RKO (cell line): ENCODE measurements at regions not wholly inside any gene's neighbourhood (a gene's known extent, or its start where the extent isn't known, plus 50 kb on each side); places are given as distances from the start of the nearest gene placed in this dataset.
"Not testable (repeated sequence)": the region's sequence is repeated elsewhere in the genome, so short reads cannot be mapped to it uniquely, and the experiment has no call there.

Source experiments
- DNase-seq: peaks from one replicate; pipeline ENCODE4 v3.0.0-alpha.2; 2016; ENCODE audit warnings: low spot score

GRCh38 chr7:56219017-56219416, 102.8 kb upstream of the NUPR2 start:
- no peak for DNase-seq

DNA sequence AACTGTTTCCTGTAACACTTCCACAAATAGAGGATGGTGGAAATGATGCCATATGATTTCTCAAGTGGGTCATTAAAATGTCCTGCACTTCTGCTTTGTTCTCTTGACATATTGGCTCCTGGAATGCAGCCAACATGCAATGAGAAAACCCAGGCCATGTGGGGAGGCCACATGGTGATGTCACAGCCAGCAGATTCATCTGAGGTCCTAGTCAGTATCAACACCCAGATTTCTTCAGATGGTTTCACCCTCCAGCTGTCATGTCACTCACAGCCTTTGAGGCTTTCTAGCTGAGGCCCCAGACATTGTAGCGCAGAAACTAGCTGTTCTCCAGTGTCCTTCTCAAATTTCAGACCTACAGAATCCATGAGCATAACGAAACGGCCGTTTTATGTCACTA, 102.3 kb upstream of the NUPR2 start:
- DNase-seq = peak; percentile 1

GRCh38 chr7:56213574-56213973, 97.4 kb upstream of the NUPR2 start:
- no peak for DNase-seq

GRCh38 chr7:56206420-56206819, 90.2 kb upstream of the NUPR2 start:
- no peak for DNase-seq

DNA sequence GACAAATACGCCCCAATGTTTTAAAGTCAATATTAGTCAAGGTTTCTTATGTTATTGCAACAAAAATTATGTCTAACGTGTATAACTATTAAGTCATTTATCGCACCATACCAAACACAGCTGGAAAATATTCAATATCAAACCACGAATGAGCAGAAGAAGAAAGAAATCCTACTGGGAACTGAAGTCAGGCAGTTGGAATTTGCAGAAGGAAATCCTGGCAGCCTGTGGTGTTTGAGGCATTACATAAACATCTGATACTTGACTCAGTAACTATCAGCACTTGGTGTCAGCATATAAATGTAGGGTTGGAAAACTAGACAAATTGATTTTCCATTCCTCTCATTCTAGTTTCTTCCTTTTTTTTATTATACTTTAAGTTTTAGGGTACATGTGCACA, 83.4 kb upstream of the NUPR2 start:
- no peak for DNase-seq

GRCh38 chr7:56196195-56196594, 80.0 kb upstream of the NUPR2 start:
- DNase-seq = not testable (repeated sequence)

DNA sequence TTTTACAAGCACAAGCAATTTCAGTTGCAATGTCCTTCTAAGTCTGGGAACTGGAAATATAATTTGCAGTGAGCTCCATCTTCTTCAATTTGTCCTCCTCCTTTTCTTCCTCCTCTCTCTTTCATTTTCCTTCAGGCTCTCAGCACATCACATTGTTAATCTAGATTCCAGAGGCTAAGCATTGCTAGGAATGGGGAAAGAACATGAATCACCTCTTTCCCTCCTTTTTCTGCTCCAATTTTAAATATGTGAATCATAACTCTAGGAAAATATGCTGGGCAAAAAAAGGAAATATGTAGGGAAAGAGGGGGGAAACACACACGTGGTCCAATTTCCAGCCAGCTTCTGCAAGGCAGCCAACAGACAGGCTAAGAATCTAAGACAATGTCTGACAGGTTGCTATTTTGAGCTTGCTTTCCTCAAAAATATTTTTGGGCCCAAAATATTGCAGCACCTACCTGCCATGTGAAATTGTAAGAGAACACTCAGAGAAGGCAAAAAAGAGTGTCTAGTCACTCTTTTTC, 72.7 kb upstream of the NUPR2 start:
- DNase-seq = no peak

DNA sequence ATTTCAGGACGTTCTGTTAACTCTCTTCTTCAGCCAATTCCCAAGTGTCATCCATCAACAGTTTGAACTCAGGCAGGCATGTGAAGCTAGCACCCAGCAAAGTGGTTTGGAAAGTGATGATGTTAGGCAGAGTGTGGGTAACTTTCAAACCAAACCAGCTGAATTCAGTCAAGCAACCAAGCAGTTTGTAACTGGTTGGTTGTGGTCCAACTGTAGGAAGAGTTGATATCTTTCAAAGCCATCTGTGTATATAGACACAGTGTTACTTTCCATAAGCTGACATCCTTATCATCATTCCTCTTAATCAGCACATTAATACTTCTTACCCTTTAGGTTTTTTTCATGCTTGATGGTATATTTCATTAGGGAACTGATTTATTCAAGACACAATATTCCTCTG, 72.2 kb upstream of the NUPR2 start:
- DNase-seq = no peak

GRCh38 chr7:56181010-56181409, 64.8 kb upstream of the NUPR2 start:
- DNase-seq = no peak

- DNase-seq = no peak
Observed at GRCh38 chr7:56175771-56176170, 59.6 kb upstream of the NUPR2 start.

- DNase-seq = no peak
Observed at GRCh38 chr7:56174875-56175760, 58.9 kb upstream of the NUPR2 start.

- DNase-seq = no peak
Observed at GRCh38 chr7:56174346-56174874, 58.2 kb upstream of the NUPR2 start.
